ENCODE measurements at regions not wholly inside any gene's neighbourhood (a gene's known extent, or its start where the extent isn't known, plus 50 kb on each side); places are given as distances from the start of the nearest gene placed in this dataset.

DNA sequence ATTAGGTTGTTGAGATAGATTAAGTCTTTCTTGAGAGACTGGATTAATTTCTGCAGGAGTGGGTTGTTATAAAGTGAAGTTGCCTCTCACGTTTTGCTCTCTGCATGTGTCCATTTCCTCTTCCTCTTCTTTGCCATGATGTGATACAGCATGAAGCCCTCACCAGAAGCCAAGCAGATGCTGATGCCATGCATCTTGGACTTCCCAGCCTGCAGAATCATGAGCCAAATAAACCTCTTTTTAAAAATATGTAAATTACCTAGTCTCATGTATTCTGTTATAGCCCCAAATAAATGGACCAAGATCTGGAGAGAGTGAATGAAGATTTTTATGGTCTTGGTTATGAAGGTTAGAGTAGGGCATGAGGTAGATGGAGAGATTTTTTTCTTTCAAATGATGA, 111.6 kb upstream of the MAN1A1 start:
- H3K56ac ChIP-seq (ENCODE audit: insufficient read length, low read depth, low read length), result no peak overlapping the region
- no peaks in the 10 kb centered on the region for H4K20me1 ChIP-seq (ENCODE audit: control insufficient read depth, insufficient read depth, insufficient read length)
- no peak overlapping the region for H3K4me3 Mint-ChIP-seq
- H3T11ph ChIP-seq (ENCODE audit: low read length), result no peak overlapping the region
- H4K8ac ChIP-seq (replicated peaks; ENCODE audit: insufficient read length, low read depth, low read length), result no peak overlapping the region
- no peaks in the 10 kb centered on the region for H3K23me2 ChIP-seq (ENCODE audit: insufficient read length, low read depth, low read length, poor library complexity, severe bottlenecking)
- no peak overlapping the region for H3K27ac ChIP-seq (ENCODE audit: insufficient read length, low read depth, low read length)
- no peaks in the 10 kb centered on the region for H3K27me3 ChIP-seq (ENCODE audit: insufficient read depth, low read length)
- no peaks in the 10 kb centered on the region for H3K79me1 ChIP-seq (ENCODE audit: insufficient read depth, low read depth, low read length, poor library complexity, severe bottlenecking)
- no peaks in the 10 kb centered on the region for H3K4me1 ChIP-seq (ENCODE audit: insufficient read depth, low read length)
- H2BK12ac ChIP-seq (ENCODE audit: insufficient read length, low read depth, low read length), result no peak overlapping the region
- no peak overlapping the region for H3K23ac ChIP-seq (ENCODE audit: insufficient read length, low read depth, low read length)
- no peak overlapping the region for H2BK5ac ChIP-seq (ENCODE audit: insufficient read length, low read length)
- H3K27me3 Mint-ChIP-seq (ENCODE audit: low read depth), result no peaks in the 10 kb centered on the region
- no peaks in the 10 kb centered on the region for H3K79me2 ChIP-seq (ENCODE audit: insufficient read depth, low read length)
- no peak overlapping the region for H4K5ac ChIP-seq (ENCODE audit: insufficient read length, low read depth, low read length)
- WGBS (ENCODE audit: extremely low coverage, insufficient read length, low lambda C conversion rate), result no CpG with 5 or more reads among the region's 1 CpG
- H2BK15ac ChIP-seq (ENCODE audit: low read depth, low read length), result no peak overlapping the region
- H2AFZ ChIP-seq (ENCODE audit: low read length), result no peak overlapping the region
- no peak overlapping the region for H4K91ac ChIP-seq (ENCODE audit: insufficient read length, low read depth, low read length)
- no peak overlapping the region for H2AK5ac ChIP-seq (ENCODE audit: insufficient read length, low read length)
- H3K4ac ChIP-seq (ENCODE audit: low read depth, low read length), result no peak overlapping the region
- no peak overlapping the region for H3K18ac ChIP-seq (ENCODE audit: insufficient read length, low read depth, low read length)
- no peak overlapping the region for H2BK20ac ChIP-seq (ENCODE audit: low read depth, low read length, poor library complexity, severe bottlenecking)
- H3K36me3 Mint-ChIP-seq (ENCODE audit: insufficient read depth in 1 of 3, low read depth in 3 of 3), result peaks cover 0 to 4% (median 2%) of the 10 kb centered on the region in 3 experiments; a peak in 2 of 7 replicates
- no peak overlapping the region for H3K14ac ChIP-seq (ENCODE audit: insufficient read depth, low read length)
- peaks cover 0 to 2% of the 10 kb centered on the region in 2 experiments; a peak in 1 of 4 replicates for H3K4me1 Mint-ChIP-seq
- no peak overlapping the region for H2BK120ac ChIP-seq (ENCODE audit: low read depth, low read length, poor library complexity, severe bottlenecking)
- no peaks in the 10 kb centered on the region for H3K9me3 ChIP-seq (ENCODE audit: control insufficient read depth, low read depth, low read length)
- TF ChIP-seq CTCF (conservative IDR thresholded peaks at IDR 0.05), result no peak
- peaks cover 5% of the 10 kb centered on the region in 2 experiments; a peak in 4 of 5 replicates for H3K9me3 Mint-ChIP-seq
- no peak for DNase-seq
- no peak overlapping the region for H3K9ac ChIP-seq (ENCODE audit: extremely low read depth, insufficient read length, low read length)
- H3K4me2 ChIP-seq (ENCODE audit: insufficient read depth, insufficient read length, low read length), result no peak overlapping the region
- H3K27ac Mint-ChIP-seq, result no peak overlapping the region

Measured in H9 (cell line).